HG03439 (cell line): ENCODE measurements at regions not wholly inside any gene's neighbourhood (a gene's known extent, or its start where the extent isn't known, plus 50 kb on each side); places are given as distances from the start of the nearest gene placed in this dataset.
"Not testable (repeated sequence)": the region's sequence is repeated elsewhere in the genome, so short reads cannot be mapped to it uniquely, and the experiment has no call there.

Experiments used
- ATAC-seq: cut with Tn5 transposase; IDR thresholded peaks from one replicate; pipeline ENCODE4 v1.9.1; 2021; ENCODE audit warnings: mild to moderate bottlenecking, moderate library complexity; ENCODE audit not compliant: unreplicated experiment

DNA sequence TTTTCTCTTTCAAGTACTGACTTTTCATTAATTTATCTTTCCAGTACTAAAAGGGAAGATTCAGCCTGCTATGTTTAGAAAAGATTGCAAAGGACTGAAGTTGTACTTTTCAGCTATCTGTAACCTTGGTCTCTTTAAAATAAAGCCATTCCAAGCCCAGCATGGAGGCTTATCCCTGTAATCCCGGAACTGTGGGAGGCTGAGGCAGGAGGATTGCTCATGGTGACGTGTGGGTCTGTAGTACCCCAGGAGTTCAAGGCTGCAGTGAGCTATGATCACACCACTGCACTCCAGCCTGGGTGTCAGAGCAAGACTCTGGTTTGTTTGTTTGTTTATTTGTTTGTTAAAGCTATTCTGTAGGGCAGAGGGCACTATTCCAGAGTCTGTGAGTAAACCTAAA lies 50.6 kb upstream of the TMEM170B start:
- no peak for ATAC-seq

DNA sequence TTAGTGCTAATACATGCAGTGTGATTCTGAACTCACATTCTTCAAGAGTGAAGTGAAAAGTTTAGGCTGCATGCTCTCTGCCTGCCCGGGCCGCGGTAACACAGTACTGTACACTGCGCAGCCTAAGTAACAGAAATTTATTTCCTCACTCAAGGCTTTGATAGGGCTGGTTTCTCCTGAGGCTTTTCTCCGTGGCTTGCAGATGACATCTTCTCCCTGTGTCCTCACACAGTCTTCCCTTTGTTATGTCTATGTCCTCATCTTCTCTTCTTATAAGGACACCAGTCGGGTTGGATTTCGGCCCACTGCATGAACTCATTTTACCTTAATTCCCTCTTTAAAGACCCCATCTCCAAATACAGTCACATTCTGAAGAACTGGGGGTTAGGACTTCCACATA lies 51.1 kb upstream of the TMEM170B start:
- ATAC-seq = no peak

DNA sequence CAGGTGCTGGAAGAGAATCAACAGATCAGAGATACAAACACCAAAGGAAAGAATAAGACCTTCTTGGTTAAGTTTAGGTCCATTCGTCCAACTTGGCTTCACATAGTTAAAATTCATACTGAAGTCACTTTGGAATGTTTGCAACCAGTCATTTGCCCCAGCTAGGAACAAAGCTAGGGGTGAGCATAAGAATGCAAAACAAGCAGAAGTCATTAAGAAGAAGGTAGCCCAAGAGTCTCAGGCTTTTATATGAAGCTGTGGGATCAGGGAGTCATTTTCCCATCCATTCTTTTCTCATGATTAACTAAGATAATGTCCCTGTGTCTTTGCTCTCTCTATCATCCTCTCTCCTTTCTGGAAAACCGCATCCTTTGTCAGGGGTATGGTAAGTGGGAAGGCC lies 51.5 kb upstream of the TMEM170B start:
- no peak for ATAC-seq

DNA sequence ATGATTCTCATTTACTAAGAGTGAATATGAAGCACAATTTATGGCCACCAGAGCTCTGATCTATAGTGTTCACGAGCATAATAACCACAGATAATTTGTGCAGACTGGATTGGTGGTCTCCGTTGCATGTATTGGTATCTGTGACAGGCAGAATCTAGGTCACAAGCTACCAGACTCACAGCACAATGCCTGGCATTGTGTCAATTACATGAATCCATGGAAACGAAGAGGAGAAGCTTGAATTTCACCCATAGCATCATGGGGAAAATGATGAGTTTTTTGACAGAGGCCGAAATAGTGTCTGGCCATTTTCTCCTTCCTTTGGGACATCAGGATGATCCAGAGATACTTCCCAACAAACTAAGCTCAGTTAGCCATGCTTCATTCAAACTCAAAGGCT lies 52.3 kb upstream of the TMEM170B start:
- no peak for ATAC-seq

DNA sequence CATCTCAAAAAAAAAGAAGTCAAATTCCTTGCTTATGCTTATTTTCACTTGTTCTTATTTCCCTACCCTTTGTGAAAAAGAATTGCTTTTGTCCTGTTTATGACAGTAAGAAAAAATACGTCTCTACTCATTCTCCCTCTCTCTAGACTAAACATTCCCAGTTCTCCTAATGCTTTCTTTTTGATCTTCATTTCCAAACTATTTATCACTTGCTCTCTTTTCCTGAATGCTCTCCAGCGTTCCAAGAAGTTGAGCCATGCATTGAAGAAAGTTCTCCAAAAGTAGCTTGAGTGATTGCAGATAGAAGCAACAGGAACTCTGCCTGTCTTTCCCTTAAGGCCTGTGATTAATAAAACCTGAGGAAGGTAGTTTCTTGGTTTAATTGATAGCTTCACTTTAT lies 53.1 kb upstream of the TMEM170B start:
- no peak for ATAC-seq

DNA sequence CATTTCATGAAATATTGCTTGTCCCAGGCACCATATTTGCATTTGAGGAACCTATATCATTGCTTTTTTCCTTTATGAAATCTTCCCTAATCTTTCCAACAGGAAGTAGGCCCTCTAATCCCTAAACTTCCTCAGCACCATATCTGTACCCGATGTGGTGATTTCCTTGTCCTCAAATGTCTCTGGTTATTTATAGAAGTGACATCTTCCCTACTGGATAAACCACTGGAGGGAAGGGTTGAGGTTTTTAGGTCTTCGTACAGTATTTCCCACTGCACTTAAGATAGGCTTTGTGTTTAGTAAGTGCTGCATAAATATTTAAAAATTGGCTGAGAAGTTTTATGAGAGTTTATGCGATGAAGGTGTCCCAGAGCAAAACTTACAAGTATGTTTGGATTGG lies 54.9 kb upstream of the TMEM170B start:
- ATAC-seq = no peak

DNA sequence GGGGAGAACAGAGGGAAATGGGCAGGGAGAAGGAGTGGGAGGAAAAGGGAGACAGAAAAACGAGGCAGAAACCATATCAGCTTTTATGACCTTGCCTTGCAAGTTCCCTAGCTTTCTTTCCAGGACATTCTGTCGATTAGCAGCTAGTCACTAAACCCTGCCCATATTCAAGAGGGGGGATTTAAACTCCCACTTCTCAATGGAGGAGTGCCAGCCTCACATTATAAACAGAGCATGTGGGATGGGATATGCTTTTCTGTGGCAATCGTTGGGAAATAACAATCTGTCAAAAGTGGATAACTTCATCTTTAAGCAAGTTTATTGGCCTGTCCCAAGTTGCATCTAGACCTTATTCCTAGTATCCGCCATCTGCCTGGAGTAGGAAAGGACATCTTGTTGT lies 57.0 kb upstream of the TMEM170B start:
- no peak for ATAC-seq

DNA sequence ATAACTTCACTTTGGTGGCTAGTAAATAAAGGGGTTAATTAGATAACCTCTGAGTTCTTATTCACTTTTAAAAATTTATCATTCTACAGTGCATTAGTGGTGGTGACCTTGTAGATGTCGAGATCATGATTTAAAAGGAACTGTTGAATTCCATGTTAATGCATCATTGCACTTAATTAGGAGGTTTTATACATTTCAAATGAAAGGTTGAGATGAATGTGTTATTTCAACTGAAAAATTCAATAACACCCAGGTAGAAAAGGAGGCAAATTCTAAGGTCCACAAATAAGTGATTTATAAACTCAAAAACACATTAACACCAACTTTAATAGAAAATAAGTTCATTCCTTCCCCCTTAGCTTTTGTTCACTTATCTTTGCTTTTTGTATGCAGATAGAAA lies 58.3 kb upstream of the TMEM170B start:
- ATAC-seq = no peak

DNA sequence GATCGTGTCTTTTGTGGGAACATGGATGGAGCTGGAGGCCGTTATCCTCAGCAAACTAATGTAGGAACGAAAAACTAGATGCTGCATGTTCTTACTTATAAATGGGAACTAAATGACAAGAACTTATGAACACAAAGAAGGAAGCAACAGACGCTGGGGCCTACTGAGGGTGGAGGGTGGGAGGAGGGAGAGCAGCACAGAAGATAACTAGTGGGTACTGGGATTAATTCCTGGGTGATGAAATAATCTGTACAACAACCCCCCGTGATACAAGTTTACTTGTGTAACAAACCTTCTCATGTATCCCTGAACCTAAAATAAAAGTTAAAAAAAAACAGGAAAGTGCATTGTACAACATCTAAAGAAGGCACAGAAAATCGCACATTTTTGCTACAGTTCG lies 59.0 kb upstream of the TMEM170B start:
- no peak for ATAC-seq

DNA sequence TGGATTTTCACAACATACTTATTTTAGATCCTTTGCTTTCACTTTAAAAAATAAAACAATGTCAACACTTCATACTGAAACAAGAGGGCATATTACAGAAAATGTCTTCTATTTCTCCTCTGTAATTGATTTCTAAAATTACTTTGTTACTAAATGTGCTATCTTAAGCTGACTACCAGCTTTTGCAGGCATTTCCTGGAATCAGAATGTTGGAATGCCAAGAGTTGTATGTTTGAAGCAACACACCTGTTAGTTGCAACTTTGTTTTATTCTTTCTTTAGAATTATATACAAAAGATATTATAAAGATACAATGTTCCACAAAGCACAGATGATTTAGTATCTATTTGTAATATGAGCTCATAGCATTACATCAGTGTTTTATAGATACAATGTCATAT lies 62.5 kb upstream of the TMEM170B start:
- ATAC-seq = no peak

DNA sequence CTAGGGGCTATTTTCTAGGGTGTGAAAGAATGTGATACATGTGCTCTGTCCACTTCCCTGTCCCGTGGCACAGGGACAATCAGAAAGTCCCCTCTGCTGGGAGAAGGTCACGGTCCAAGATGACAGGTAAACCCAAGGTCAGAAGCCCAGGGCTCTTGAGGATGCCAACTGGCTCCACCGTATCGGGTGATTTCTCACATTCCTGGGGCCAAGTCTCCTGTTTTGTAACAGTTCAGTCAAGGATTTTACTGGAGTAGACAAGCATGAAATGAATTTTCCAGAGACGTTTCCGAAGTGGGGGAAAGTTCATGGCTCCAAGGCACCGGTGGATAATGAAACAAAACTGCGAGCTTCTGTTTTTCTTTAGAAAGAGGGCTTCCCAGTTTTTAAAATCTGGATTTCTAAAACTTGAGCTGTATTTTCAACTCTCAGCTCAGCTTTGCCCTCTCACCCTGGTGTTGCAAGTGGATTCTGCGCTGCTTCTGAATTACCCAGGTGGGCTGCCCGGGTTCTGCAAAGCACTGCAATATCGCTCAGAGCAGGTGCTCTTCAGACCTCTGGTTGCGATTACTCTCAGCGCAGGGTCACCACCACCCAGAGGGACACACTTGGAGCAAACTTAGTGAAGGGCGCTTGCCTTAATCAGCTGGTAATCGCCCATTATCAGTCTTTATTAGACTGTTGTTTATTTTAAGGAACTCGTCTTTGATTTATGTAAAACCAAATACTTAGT lies 64.4 kb upstream of the TMEM170B start:
- no peak for ATAC-seq

DNA sequence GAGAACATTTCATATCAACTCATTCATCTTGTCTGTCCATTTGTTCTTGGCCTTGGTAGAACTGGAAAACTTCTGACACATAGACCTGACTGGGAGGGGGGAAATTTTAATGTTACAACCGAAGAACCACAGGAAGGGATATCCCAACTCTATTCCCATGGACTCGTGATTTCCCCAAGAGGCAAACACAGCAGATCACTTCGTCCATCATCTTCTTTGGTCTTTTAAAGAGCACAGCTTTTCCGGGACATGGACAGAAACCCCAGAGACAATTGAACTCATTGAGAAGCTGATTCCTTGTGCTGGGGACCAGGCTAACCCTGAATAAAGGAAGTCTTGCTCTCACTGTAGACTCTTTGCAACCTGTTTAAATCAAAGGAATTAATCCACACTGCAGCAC lies 66.3 kb upstream of the TMEM170B start:
- ATAC-seq = no peak

DNA sequence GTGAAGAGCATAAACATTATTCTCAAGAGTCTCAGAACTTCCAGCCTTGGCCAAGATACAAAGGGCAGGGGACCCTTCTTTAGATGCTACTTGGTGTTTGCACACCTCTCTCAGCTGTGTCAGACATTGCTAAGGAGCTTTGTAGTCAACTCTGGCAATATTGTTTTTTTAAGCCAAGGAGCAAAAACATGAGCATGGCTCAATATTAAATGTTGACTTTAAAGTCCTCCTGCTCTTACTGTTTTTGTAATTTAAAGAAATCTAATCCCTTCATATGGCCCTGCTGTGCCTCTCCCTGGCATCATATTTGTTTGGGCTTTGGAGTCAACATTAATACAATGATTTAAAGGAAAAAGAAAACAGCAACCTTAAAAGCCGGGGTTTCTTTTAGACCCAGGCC lies 67.9 kb upstream of the TMEM170B start:
- no peak for ATAC-seq

DNA sequence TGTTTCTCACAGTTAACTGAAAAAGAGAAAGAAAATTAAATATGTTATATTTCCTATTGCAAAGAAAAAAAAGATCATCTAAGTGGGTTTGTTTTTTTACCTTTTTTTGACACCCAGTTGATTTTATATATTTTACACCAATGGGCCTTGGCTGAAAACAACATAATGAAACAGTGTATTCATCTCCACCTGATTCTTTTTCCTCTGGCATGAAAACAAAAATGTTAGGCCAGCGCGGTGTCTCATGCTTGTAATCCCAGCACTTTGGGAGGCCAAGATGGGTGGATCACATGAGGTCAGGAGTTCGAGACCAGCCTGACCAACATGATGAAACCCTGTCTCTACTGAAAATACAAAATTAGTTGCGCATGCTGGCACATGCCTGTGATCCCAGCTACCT lies 69.3 kb upstream of the TMEM170B start:
- ATAC-seq = not testable (repeated sequence)

DNA sequence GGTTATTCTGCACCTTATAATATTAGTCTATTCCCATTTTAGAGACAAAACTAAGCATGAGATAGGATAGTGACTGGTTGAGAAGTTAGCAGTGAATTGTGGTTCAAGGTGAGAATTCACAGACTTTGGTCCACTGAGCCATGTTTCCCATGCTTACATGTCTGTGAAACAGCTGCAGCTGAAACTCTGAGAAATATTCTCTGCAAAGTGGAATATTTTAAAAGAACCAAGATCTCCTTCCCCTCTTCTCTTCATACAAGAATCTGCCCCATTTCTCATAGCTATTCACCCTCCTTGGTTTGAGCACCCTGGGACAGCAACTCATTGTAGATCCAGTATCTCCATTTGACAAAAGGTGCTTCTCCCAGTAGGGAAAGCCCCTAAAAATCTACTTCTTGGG lies 70.2 kb upstream of the TMEM170B start:
- no peak for ATAC-seq

DNA sequence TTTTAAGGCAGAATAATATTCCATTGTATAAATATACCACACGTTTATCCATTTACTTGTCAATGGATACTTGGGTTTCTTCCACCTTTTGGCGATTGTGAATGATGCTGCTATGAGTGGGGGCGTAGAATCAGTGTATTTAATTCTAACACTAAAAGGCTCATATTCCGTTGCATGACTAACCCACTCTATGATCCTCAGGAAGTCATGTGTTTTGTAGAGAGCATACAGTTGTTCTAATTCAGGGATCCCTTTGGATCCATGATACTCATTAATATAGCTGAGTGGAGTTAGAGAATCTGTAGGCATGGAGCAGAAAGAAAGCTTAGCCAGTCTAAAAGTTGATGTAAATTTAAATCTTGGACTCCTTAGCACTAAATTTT lies 74.2 kb upstream of the TMEM170B start:
- no peak for ATAC-seq

DNA sequence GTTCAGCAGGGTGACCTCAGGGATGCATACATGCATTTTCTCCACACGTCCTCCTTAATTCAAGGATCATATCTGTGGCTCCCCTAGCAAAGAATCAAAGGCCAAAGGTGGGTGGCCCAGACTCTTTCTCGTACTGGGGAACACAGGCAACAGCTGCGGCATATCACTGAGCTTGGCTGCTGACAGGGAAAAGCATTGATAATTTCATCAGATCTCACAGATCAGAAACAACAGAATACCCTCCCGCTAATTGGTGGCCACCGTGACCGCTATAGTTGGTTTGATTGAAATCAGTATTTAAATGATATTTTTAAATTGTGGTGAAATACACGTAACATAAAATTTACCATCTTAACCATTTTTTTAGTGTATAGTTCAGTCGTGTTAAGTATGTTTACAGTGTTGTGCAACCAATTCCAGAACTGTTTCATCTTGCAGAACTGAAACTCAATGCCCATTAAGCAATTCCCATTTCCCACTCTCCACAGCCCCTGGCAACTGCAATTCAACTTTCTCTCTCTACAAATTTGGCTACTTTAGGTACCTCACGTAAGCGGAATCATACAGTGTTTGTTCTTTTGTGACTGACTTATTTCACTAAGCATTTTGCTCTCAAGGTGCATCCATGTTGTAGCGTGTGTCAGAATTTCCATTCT lies 74.7 kb upstream of the TMEM170B start:
- no peak for ATAC-seq

DNA sequence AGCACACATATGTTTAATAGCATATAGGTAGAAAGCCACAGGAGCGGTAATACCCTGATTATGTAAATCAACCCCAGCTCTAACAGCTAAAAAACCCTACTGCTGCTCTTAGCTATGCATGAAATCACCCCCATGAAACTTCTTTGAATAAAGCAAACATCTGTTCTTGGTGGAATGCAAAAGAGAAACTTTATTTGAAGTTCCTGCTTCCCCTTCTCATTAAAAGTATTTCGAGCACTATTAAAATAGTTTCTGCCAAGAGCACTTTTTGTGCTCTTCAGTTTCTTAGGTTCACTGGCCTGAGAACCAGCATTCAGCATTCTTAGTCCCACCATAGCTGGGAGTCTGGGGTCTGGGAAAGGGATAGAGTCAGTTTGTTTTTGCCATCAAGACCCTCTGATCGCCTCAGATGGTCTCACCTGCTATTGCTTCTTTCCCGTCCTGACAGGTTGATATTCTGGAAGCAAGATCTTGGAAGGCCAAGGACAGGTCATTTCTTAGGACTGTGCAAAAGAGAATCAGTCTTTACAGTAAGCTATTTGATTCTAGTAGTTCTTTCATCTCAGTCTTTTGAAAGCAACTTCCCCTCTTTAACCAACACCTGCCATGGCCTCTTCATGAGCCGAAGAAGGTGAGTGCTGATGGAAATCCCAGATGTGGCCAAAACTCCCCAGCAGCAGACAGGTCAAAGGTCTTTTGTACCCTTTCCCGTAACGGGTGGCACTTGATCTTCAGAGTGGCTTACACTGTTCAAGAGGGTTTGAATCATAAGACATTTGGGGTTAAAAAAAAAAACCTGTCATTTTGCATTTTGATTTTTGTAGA lies 76.5 kb upstream of the TMEM170B start:
- peak; percentile 67 for ATAC-seq

DNA sequence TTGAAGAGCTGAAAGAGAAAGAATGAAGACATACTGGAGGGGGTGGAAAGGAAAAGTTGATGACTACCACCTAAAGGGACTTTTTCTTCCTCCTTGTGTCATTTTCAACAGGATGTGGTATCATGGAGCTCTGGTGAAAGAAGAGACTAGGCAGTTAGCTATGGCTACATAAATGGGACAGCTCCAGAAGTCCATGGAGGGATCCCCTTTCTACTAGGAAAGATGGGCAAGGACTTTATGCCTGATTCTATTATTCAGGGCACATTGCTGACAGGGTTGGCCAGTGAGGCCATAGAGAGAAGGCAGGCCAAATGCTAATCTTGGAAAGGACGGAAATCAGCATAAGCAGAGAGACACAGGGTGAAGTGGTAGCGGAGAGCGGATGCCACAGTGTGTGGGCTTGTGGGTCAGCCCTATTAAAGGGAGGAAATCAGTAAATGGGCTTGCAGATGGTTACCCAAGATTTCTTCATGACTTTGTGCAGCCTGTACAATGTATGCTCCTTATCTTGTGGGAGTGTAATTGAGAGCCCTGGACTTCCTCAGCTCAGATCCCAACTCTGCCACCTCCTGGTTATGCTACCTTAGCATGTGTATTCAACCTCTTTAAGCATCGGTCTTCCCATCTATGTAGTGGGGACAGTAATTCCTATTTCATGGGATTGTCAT lies 77.4 kb upstream of the TMEM170B start:
- peak; percentile 29 for ATAC-seq

DNA sequence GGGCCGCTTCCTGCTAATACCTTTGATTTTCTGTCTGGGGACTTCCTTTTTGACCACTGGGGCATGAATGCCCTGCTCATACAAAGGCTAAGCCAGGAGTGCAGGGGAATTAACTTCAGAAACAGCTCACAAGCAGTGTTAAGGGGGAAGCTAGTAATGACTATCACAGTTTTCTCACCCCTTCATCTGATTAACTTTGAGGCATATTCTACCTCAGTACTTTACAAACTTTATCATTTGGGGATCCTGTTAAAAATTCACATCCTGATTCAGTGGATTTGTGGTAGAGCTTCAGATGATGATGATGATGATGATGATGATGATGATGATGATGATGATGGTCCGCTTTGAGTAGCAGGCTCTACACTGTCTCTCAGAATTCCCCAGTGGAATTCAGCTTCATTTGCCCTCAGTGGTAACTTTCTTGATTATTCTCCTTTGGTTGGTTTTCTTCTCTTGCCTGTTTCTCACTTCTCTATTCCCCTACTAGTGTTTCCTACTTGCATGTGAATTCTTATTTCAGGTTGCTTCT lies 78.4 kb upstream of the TMEM170B start:
- peak; percentile 49 for ATAC-seq

DNA sequence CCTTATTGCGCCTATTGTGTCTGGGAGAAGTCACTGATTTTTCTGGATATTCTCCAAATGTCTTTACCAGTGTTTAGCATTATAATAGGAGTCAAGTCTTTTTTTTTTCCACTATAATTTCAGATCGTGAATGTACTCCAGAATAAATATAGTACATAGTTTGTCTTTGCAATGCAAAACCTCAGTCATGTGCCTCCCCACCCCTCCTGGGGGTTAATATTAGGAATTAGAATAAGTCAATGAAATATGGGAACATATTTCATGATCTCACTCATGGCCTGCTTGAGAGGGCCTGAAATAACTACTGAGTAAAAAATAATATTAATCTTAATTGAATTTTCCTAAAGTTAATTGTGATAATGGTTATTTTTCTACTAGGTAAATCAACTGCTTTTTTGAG lies 79.0 kb upstream of the TMEM170B start:
- no peak for ATAC-seq
